Naive thymus-derived CD4-positive, alpha-beta T cell (primary cell): ENCODE measurements at regions not wholly inside any gene's neighbourhood (a gene's known extent, or its start where the extent isn't known, plus 50 kb on each side); places are given as distances from the start of the nearest gene placed in this dataset.
"Not testable (repeated sequence)": the region's sequence is repeated elsewhere in the genome, so short reads cannot be mapped to it uniquely, and the experiment has no call there.

Experiments
- ATAC-seq: fragments of 150-1000 bp; cut with Tn5 transposase; 2 replicates; pipeline ENCODE4 v1.10.0; 2021; ENCODE audit warnings: mild to moderate bottlenecking, moderate library complexity
- CTCF ChIA-PET: fragments of 350-600 bp; sonication (Branson Sonifier 250); formaldehyde crosslinking; loops from one replicate; lab custom pipeline; 2021; ENCODE audit warnings: antibody characterized with exemption; lab: Charles Lee
- POLR2A ChIA-PET: fragments of 350-600 bp; sonication (Branson Sonifier 250); formaldehyde crosslinking; loops from one replicate; lab custom pipeline; 2021; ENCODE audit warnings: antibody characterized with exemption, inconsistent platforms; lab: Charles Lee
- DNase-seq, 9 donors: peaks; one replicate each; pipeline versions ENCODE4 v3.0.0 to v3.0.0-alpha.2; 2020 to 2022; ENCODE audit warnings: mixed read lengths in 1 of 9
- H3K27ac ChIP-seq: one replicate; pipeline ENCODE4 v1.7.0; 2013; ENCODE audit warnings: mild to moderate bottlenecking, low read depth, low read length, moderate library complexity
- H3K27me3 ChIP-seq, 2 donors: one replicate each; pipeline ENCODE4 v1.7.0; 2013; ENCODE audit warnings: low read length in 2 of 2, mild to moderate bottlenecking in 2 of 2, moderate library complexity in 2 of 2; ENCODE audit not compliant: control insufficient read depth in 2 of 2, insufficient read depth in 2 of 2
- H3K36me3 ChIP-seq, 3 experiments: 1 replicate in 2 of 3; 2 replicates in 1 of 3; pipeline ENCODE4 v1.7.0; 2013; ENCODE audit warnings: low read length in 3 of 3, mild to moderate bottlenecking in 3 of 3, moderate library complexity in 1 of 3; ENCODE audit not compliant: insufficient read depth in 3 of 3, control insufficient read depth in 2 of 3
- H3K4me1 ChIP-seq, 2 donors: one replicate each; pipeline ENCODE4 v1.7.0; 2013; ENCODE audit warnings: low read length in 2 of 2, mild to moderate bottlenecking in 2 of 2, moderate library complexity in 1 of 2; ENCODE audit not compliant: control insufficient read depth in 2 of 2, insufficient read depth in 2 of 2
- H3K4me3 ChIP-seq: 2 replicates; pipeline ENCODE4 v1.7.0; 2013; ENCODE audit warnings: mild to moderate bottlenecking, low read length
- H3K9me3 ChIP-seq, 3 experiments: 1 replicate in 2 of 3; 2 replicates in 1 of 3; pipeline ENCODE4 v1.7.0; 2013; ENCODE audit warnings: low read length in 3 of 3; ENCODE audit not compliant: control insufficient read depth in 2 of 3
- H3K27ac Mint-ChIP-seq, 9 donors: one replicate each; pipeline ENCODE4 v1.8.0; 2020 to 2022; ENCODE audit warnings: mixed read lengths in 9 of 9, mild to moderate bottlenecking in 8 of 9, moderate library complexity in 5 of 9, inconsistent platforms in 2 of 9
- H3K27me3 Mint-ChIP-seq, 5 donors: one replicate each; pipeline ENCODE4 v1.8.0; 2021 to 2022; ENCODE audit warnings: mixed read lengths in 5 of 5, mild to moderate bottlenecking in 1 of 5
- H3K36me3 Mint-ChIP-seq, 5 donors: one replicate each; pipeline ENCODE4 v1.8.0; 2020 to 2022; ENCODE audit warnings: mixed read lengths in 5 of 5, mild to moderate bottlenecking in 3 of 5, inconsistent platforms in 1 of 5
- H3K4me1 Mint-ChIP-seq, 7 donors: one replicate each; pipeline ENCODE4 v1.8.0; 2020 to 2022; ENCODE audit warnings: mixed read lengths in 7 of 7, mild to moderate bottlenecking in 3 of 7, inconsistent platforms in 1 of 7
- H3K4me3 Mint-ChIP-seq, 10 donors: one replicate each; pipeline ENCODE4 v1.8.0; 2020 to 2022; ENCODE audit warnings: mild to moderate bottlenecking in 10 of 10, mixed read lengths in 10 of 10, moderate library complexity in 6 of 10, inconsistent platforms in 2 of 10
- H3K9me3 Mint-ChIP-seq, 11 donors: one replicate each; pipeline ENCODE4 v1.8.0; 2020 to 2022; ENCODE audit warnings: mixed read lengths in 11 of 11, mild to moderate bottlenecking in 4 of 11, inconsistent platforms in 1 of 11, moderate library complexity in 1 of 11
- intact Hi-C, 2 donors: fragments of 100-400 bp; cut with micrococcal nuclease; formaldehyde crosslinking; loops; one replicate each; pipeline ENCODE4 v1.15.1; 2023

GRCh38 chr5:112594095-112594850 lies 143.4 kb upstream of the APC start:
- Mint-ChIP-seq H3K36me3 (no peaks in the 10 kb centered on the region), H3K27me3 (peaks cover 7 to 27% (median 22%) of the 10 kb centered on the region in 5 donors), H3K27ac (peak overlapping the region in 1 of 9 donors; percentile 34), H3K4me1 (no peaks in the 10 kb centered on the region), H3K9me3 (peaks cover 0 to 3% (median 0%) of the 10 kb centered on the region in 11 donors), H3K4me3 (no peak overlapping the region)
- Histone ChIP-seq H3K9me3 (no peaks in the 10 kb centered on the region), H3K4me1 (no peaks in the 10 kb centered on the region), H3K4me3 (no peak overlapping the region), H3K36me3 (no peaks in the 10 kb centered on the region), H3K27me3 (no peaks in the 10 kb centered on the region), H3K27ac (no peak overlapping the region)
- ATAC-seq (no peak), DNase-seq (no peak)
- POLR2A ChIA-PET, result no interaction called here
- CTCF ChIA-PET, result no interaction called here
- intact Hi-C loops, result no loop called here

- no peaks in the 10 kb centered on the region for H3K4me1 Mint-ChIP-seq
- H3K9me3 Mint-ChIP-seq, result peaks cover 0 to 3% (median 0%) of the 10 kb centered on the region in 11 donors
- Histone ChIP-seq H3K4me3 (no peak overlapping the region), H3K27ac (no peak overlapping the region), H3K27me3 (no peaks in the 10 kb centered on the region), H3K4me1 (no peaks in the 10 kb centered on the region), H3K9me3 (no peaks in the 10 kb centered on the region), H3K36me3 (no peaks in the 10 kb centered on the region)
- CTCF ChIA-PET, result no interaction called here
- peaks cover 9 to 28% (median 20%) of the 10 kb centered on the region in 5 donors for H3K27me3 Mint-ChIP-seq
- ATAC-seq (no peak), DNase-seq (no peak)
- intact Hi-C loops, result no loop called here
- no peak overlapping the region for H3K27ac Mint-ChIP-seq
- no peak overlapping the region for H3K4me3 Mint-ChIP-seq
- POLR2A ChIA-PET, result no interaction called here
- H3K36me3 Mint-ChIP-seq, result no peaks in the 10 kb centered on the region
Measured at GRCh38 chr5:112594941-112595340, 142.7 kb upstream of the APC start.

GRCh38 chr5:112597831-112598230 lies 139.9 kb upstream of the APC start:
- DNase-seq, result no peak
- Histone ChIP-seq H3K36me3 (no peaks in the 10 kb centered on the region), H3K4me1 (no peaks in the 10 kb centered on the region), H3K4me3 (no peak overlapping the region), H3K27me3 (no peaks in the 10 kb centered on the region), H3K27ac (no peak overlapping the region), H3K9me3 (no peaks in the 10 kb centered on the region)
- intact Hi-C loops, result no loop called here
- H3K27me3 Mint-ChIP-seq, result peaks cover 12 to 29% (median 20%) of the 10 kb centered on the region in 5 donors
- H3K9me3 Mint-ChIP-seq, result no peaks in the 10 kb centered on the region
- no peak for ATAC-seq
- POLR2A ChIA-PET, result no interaction called here
- no peaks in the 10 kb centered on the region for H3K4me1 Mint-ChIP-seq
- H3K27ac Mint-ChIP-seq, result no peak overlapping the region
- CTCF ChIA-PET, result no interaction called here
- H3K36me3 Mint-ChIP-seq, result no peaks in the 10 kb centered on the region
- H3K4me3 Mint-ChIP-seq, result no peak overlapping the region

- H3K27ac Mint-ChIP-seq, H3K4me1 ChIP-seq, H3K9me3 Mint-ChIP-seq, POLR2A ChIA-PET, H3K36me3 ChIP-seq, ATAC-seq, H3K4me1 Mint-ChIP-seq, H3K4me3 Mint-ChIP-seq, CTCF ChIA-PET, intact Hi-C loops, H3K36me3 Mint-ChIP-seq, DNase-seq, H3K27me3 ChIP-seq, H3K4me3 ChIP-seq, H3K27ac ChIP-seq, H3K9me3 ChIP-seq: not testable (repeated sequence)
- peaks cover 11 to 32% (median 15%) of the 10 kb centered on the region in 5 donors for H3K27me3 Mint-ChIP-seq
Measured at GRCh38 chr5:112600510-112600909, 137.2 kb upstream of the APC start.

- Histone ChIP-seq H3K4me3 (no peak overlapping the region), H3K4me1 (no peaks in the 10 kb centered on the region), H3K27me3 (no peaks in the 10 kb centered on the region), H3K36me3 (no peaks in the 10 kb centered on the region), H3K9me3 (no peaks in the 10 kb centered on the region), H3K27ac (no peak overlapping the region)
- no peaks in the 10 kb centered on the region for H3K36me3 Mint-ChIP-seq
- ChIA-PET CTCF (no interaction called here), POLR2A (no interaction called here)
- ATAC-seq (no peak), DNase-seq (no peak)
- H3K9me3 Mint-ChIP-seq, result peaks cover 0 to 1% (median 0%) of the 10 kb centered on the region in 11 donors
- intact Hi-C loops, result no loop called here
- peaks cover 0 to 4% (median 0%) of the 10 kb centered on the region in 7 donors for H3K4me1 Mint-ChIP-seq
- H3K27ac Mint-ChIP-seq, result no peak overlapping the region
- H3K4me3 Mint-ChIP-seq, result no peak overlapping the region
- H3K27me3 Mint-ChIP-seq, result peaks cover 0 to 26% (median 12%) of the 10 kb centered on the region in 5 donors
Measured at GRCh38 chr5:112604732-112605630, 132.7 kb upstream of the APC start.

GRCh38 chr5:112608975-112609374 lies 128.7 kb upstream of the APC start:
- ChIA-PET CTCF (no interaction called here), POLR2A (no interaction called here)
- H3K9me3 ChIP-seq, result no peaks in the 10 kb centered on the region
- H3K36me3 Mint-ChIP-seq, result no peaks in the 10 kb centered on the region
- no peaks in the 10 kb centered on the region for H3K36me3 ChIP-seq
- ATAC-seq, result no peak
- H3K4me1 ChIP-seq, result no peaks in the 10 kb centered on the region
- no peaks in the 10 kb centered on the region for H3K27me3 ChIP-seq
- no peak overlapping the region for H3K4me3 ChIP-seq
- peaks cover 0 to 1% (median 0%) of the 10 kb centered on the region in 11 donors for H3K9me3 Mint-ChIP-seq
- intact Hi-C loops, result no loop called here
- H3K27ac ChIP-seq, result no peak overlapping the region
- no peak for DNase-seq
- peaks cover 0 to 4% (median 0%) of the 10 kb centered on the region in 7 donors for H3K4me1 Mint-ChIP-seq
- H3K27me3 Mint-ChIP-seq, result peaks cover 0 to 19% (median 10%) of the 10 kb centered on the region in 5 donors
- H3K27ac Mint-ChIP-seq, result no peak overlapping the region
- no peak overlapping the region for H3K4me3 Mint-ChIP-seq
